ENCODE measurements at regions not wholly inside any gene's neighbourhood (a gene's known extent, or its start where the extent isn't known, plus 50 kb on each side); places are given as distances from the start of the nearest gene placed in this dataset.

DNA sequence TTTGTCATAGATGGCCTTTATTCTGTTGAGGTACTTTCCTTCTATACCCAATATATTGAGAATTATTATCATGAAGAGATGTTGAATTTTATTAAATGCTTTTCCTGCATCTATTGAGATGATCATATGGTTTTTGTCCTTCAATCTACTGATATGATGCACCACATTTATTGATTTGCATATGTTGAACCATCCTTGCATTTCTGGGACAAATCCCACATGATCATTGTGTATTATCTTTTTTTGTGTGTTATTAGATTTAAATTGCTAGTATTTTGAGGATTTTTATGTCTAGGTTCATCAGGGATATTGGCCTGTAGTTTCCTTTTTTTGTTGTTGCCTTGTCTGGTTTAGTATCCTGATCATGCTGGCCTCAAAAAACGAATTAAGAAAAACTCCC lies 124.5 kb upstream of the CES5A start:
- TF ChIP-seq, protein P1, sequence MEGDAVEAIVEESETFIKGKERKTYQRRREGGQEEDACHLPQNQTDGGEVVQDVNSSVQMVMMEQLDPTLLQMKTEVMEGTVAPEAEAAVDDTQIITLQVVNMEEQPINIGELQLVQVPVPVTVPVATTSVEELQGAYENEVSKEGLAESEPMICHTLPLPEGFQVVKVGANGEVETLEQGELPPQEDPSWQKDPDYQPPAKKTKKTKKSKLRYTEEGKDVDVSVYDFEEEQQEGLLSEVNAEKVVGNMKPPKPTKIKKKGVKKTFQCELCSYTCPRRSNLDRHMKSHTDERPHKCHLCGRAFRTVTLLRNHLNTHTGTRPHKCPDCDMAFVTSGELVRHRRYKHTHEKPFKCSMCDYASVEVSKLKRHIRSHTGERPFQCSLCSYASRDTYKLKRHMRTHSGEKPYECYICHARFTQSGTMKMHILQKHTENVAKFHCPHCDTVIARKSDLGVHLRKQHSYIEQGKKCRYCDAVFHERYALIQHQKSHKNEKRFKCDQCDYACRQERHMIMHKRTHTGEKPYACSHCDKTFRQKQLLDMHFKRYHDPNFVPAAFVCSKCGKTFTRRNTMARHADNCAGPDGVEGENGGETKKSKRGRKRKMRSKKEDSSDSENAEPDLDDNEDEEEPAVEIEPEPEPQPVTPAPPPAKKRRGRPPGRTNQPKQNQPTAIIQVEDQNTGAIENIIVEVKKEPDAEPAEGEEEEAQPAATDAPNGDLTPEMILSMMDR (IDR thresholded peaks at IDR 0.05; ENCODE audit: insufficient read depth, low read length, poor library complexity, severe bottlenecking), result no peak
- no peak for TF ChIP-seq EZH2phosphoT487 (conservative IDR thresholded peaks at IDR 0.05; ENCODE audit: low read length)

Measured in SU-DHL-6 (cell line).